GM21723 (cell line): ENCODE measurements at regions not wholly inside any gene's neighbourhood (a gene's known extent, or its start where the extent isn't known, plus 50 kb on each side); places are given as distances from the start of the nearest gene placed in this dataset.
"Not testable (repeated sequence)": the region's sequence is repeated elsewhere in the genome, so short reads cannot be mapped to it uniquely, and the experiment has no call there.

ENCODE experiments used
- ATAC-seq: cut with Tn5 transposase; IDR thresholded peaks from one replicate; pipeline ENCODE4 v1.9.1; 2021; ENCODE audit warnings: mild to moderate bottlenecking, moderate library complexity; ENCODE audit not compliant: unreplicated experiment

DNA sequence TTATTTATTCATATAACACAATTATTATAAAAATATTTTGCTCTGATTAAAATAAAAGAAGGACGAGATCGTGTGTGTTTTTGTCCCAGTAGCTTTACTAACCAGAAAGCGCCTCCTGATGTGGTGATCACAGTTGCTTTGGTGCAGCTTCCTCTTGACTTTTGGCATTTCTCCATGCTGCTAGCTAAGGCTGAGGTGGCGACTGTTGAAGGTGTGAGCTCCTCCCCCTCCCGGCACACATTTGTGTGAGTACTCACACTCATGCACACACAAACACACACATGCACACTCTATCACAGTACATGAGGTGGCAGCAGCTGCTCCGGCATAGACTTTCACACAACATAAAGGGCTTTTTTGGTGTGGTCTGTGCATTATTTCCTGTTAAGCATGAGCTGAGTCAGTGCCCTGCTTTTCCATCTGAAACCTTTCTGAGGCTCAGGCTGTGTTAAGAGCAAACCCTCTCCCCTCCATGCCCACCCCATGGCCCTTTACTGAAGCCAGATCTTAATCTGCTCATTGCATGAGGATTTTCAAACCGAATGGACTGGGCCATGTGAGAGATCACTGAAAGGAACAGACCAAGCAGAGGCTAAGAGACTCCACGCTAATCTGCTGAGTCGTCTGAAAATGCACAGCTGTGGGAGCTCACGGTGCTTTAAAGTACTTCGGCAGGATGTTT is 53.3 kb downstream of the FOXD4L1 start:
- peak; percentile 61 for ATAC-seq

GRCh38 chr2:113559820-113560219 is 61.4 kb downstream of the FOXD4L1 start:
- not testable (repeated sequence) for ATAC-seq

- not testable (repeated sequence) for ATAC-seq
These were observed 64.2 kb downstream of the FOXD4L1 start for GRCh38 chr2:113562662-113563061.

GRCh38 chr2:113566674-113567480 is 60.2 kb upstream of the RABL2A start:
- ATAC-seq = not testable (repeated sequence)

GRCh38 chr2:113567481-113567849 is 59.6 kb upstream of the RABL2A start:
- ATAC-seq = not testable (repeated sequence)

DNA sequence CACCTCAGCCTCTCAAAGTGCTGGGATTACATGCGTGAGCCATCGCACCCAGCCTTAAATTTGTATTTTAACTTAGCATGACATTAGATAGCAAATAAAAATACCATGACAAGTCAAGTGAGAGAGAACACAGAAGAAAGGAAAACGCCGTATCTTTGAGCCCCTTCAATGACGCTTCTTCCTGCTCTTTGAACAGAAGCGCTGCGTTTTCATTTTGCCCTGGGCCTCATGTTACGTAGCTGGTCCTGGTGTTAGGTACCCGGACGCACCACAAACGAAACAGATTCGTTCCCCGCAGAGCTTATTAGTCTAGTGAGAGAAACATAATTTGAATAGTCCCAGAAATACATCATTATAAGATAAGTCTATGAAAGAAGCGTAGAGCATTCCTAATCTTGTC is 58.8 kb upstream of the RABL2A start:
- ATAC-seq = not testable (repeated sequence)

DNA sequence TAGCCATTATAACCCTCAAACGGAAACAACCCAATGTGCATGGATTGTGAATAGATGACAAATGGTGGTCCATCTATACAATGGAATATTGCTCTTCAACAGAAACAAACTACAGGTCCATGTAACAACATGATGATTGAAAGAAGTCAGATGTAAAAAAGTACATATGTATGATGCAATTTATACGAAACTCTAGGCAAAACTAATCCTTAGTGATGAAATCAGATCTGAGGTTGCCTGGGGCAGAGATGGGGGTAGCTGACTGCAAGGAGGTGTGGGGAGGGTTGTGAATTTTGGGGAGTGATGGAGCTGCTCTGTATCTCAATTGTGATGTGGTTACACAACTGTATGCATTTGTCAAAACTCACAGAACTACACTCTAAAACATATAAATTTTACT is 57.0 kb upstream of the RABL2A start:
- ATAC-seq = not testable (repeated sequence)

DNA sequence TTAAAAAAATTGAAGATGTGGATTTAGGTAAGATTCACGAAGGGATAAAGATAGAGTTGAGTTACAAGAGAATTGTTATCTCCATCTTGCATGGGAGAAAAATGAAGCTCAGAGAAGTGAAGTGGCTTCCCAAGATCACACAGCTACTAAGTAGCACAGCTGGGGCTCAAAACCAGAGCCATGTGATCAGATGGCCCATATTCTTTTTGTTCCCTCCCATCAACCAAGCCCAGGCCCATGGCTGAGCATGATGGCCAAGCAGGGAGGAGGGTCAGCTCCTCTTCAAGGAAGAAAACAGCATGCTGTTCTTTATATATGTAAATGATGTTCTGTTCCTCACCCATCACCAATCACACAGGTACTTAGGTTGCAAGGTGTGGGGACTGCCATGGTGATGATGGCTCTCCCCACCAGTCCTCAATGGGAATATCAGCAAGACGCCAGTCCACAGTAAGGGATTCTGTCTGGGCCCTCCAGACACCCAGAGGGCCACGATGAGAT is 56.5 kb upstream of the RABL2A start:
- ATAC-seq = not testable (repeated sequence)

DNA sequence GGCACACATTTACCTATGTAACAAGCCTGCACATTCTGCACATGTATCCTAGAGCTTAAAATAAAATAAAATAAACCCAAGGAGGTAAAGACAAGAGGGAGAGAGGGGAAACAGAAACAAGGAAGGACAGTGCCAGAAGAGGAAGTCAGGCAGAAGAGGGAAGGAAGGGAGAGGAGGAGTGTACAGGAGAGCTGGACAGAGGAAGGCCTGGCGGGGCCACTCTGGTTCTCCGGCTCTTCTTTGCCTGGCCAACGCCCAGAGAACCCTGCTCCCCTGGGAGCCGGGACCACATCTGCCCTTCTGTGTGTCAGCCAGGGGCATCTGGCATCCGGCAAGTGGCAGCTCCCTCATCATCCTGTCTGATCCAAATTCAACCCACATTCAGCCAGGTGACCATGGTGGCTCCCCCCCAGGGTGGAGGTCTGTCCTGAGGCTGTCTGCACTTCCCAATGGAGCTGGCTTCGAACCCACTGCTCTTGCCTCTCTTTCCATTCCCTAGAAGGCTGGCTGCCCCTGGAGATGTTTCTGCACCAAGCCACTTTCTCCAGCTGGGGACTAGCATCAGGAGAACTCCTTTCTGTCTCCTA is 55.5 kb upstream of the RABL2A start:
- not testable (repeated sequence) for ATAC-seq

DNA sequence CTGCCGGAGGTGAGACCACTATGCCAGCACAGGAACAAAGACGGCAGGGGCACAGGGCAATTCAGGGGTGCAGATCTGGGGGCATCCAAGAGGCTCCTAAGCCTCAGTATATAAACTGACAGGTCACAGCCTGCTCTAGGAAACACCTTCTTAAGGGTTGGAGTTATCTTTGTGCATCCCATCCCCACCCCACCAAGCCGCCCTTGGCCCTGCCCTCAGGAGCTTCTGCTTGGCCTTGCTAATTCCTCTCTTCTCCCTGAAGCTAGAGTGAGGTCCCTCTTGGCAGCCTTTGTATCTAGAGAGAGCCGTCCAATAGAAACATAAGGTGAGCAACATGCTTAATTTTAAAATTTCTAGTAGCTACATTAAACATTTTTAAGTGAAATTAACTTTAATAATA is 51.3 kb upstream of the RABL2A start:
- not testable (repeated sequence) for ATAC-seq

DNA sequence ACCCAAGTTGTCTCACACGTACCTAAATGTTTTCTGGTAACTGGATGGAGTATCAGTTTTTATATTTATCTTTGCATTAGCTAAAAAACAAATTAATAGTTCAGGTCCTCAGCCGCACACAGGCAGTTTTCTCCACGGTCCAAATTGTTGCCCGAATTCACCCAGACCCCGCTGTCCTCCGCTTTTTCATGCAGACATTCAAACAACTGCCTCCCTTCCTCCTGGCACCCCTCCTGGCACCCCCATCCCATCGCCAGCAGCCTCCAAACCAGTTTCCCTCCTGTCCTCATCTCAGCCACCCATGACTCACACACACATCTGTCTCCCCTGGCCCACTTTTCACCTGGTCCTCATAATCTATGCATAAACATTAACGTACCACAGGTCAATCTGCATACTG is 50.7 kb upstream of the RABL2A start:
- not testable (repeated sequence) for ATAC-seq
